Stomach (tissue), 8 donors: ENCODE measurements at regions not wholly inside any gene's neighbourhood (a gene's known extent, or its start where the extent isn't known, plus 50 kb on each side); places are given as distances from the start of the nearest gene placed in this dataset.

ENCODE experiments used
- DNase-seq, 2 donors: peaks; one replicate each; pipeline versions ENCODE4 v3.0.0 to v3.0.0-alpha.2; 2013 to 2019
- H3K27ac ChIP-seq, 5 donors: fragments of 200-600 bp in 4 of 5; sonication (generic) in 4 of 5; one replicate each; pipeline ENCODE4 v1.5.1; 2013 to 2019; ENCODE audit warnings: mild to moderate bottlenecking in 1 of 5, moderate library complexity in 1 of 5
- H3K27me3 ChIP-seq, 3 donors: fragments of 200-600 bp; sonication (generic); one replicate each; pipeline ENCODE4 v1.5.1; 2017 to 2019; ENCODE audit warnings: mixed run types in 1 of 3
- H3K36me3 ChIP-seq, 4 donors: fragments of 200-600 bp; sonication (generic); 1 replicate in 3 of 4; 2 replicates in 1 of 4; pipeline ENCODE4 v1.5.1; 2016 to 2019
- H3K4me1 ChIP-seq, 4 donors: fragments of 200-600 bp; sonication (generic); one replicate each; pipeline ENCODE4 v1.5.1; 2016 to 2019
- H3K4me3 ChIP-seq, 4 donors: fragments of 200-600 bp; sonication (generic) in 3 of 4; one replicate each; pipeline ENCODE4 v1.5.1; 2016 to 2019; ENCODE audit warnings: mild to moderate bottlenecking in 1 of 4
- H3K9me3 ChIP-seq, 4 donors: fragments of 200-600 bp; sonication (generic); one replicate each; pipeline ENCODE4 v1.5.1; 2016 to 2019
- CTCF ChIP-seq, 7 experiments: fragments of 450-650 bp in 4 of 7; fragments of 200-600 bp in 3 of 7; sonication (generic) in 3 of 7; IDR thresholded peaks; one replicate each; pipeline ENCODE4 v1.5.1; 2016 to 2019; ENCODE audit warnings: antibody characterized with exemption in 7 of 7, control low read depth in 2 of 7, mild to moderate bottlenecking in 1 of 7
- EP300 ChIP-seq: sonication (generic); formaldehyde crosslinking; IDR thresholded peaks from one replicate; pipeline ENCODE4 v1.6.1; 2017; ENCODE audit warnings: antibody characterized with exemption
- POLR2A ChIP-seq, 4 donors: fragments of 450-650 bp; IDR thresholded peaks; one replicate each; pipeline ENCODE4 v1.6.1; 2016; ENCODE audit warnings: antibody characterized with exemption in 4 of 4, control low read depth in 2 of 4, mild to moderate bottlenecking in 1 of 4, moderate library complexity in 1 of 4
- POLR2AphosphoS5 ChIP-seq, 3 donors: sonication (generic); formaldehyde crosslinking; IDR thresholded peaks; one replicate each; pipeline ENCODE4 v1.6.1; 2016; ENCODE audit warnings: antibody characterized with exemption in 3 of 3
- WGBS, 5 donors: extraction: QIAGEN DNeasy Blood & Tissue Kit in 3 of 5; methylation state at CpG; one replicate each; pipeline versions ENCODE4 v1.1.5 to v1.1.7; 2013 to 2018; 5-methylcytosine and 5-hydroxymethylcytosine counted together
- intact Hi-C: fragments of 100-400 bp; cut with DNase I; formaldehyde crosslinking; loops from one replicate; pipeline ENCODE4 v1.15.1; 2023; ENCODE audit warnings: low total_unique reads
- donor health status: healthy with polysubstance abuse.
- donor health status: Bipolar disorder and iron deficiency.
- donor health status: healthy.

DNA sequence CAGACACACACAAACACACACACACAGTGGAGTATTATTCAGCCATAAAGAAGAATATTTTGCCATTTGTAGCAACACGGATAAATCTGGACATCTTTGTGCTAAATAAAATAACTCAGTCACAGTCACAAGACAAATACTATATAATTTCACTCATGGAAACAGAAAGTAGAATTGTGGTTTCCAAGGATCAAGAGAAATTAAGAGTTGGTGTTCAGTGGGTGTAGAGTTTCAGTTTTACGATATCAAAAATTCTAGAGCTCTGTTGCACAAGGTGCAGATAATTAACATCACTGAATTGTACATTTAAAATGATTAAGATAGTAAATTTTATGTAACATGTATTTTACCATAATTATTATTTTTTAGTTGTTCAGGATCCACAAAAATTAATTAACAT is 1235.0 kb downstream of the XPNPEP1 start:
- intact Hi-C loops, result no loop called here
- Histone ChIP-seq H3K27ac (no peak overlapping the region), H3K27me3 (no peaks in the 10 kb centered on the region), H3K36me3 (no peaks in the 10 kb centered on the region), H3K4me3 (no peak overlapping the region), H3K9me3 (no peaks in the 10 kb centered on the region), H3K4me1 (no peaks in the 10 kb centered on the region)
- WGBS, 5 donors, result 79 to 89% (median 84%) methylated on average over 2 of the region's 2 CpGs
- no peak for TF ChIP-seq CTCF (IDR thresholded peaks at IDR 0.05)
- no peak for DNase-seq

DNA sequence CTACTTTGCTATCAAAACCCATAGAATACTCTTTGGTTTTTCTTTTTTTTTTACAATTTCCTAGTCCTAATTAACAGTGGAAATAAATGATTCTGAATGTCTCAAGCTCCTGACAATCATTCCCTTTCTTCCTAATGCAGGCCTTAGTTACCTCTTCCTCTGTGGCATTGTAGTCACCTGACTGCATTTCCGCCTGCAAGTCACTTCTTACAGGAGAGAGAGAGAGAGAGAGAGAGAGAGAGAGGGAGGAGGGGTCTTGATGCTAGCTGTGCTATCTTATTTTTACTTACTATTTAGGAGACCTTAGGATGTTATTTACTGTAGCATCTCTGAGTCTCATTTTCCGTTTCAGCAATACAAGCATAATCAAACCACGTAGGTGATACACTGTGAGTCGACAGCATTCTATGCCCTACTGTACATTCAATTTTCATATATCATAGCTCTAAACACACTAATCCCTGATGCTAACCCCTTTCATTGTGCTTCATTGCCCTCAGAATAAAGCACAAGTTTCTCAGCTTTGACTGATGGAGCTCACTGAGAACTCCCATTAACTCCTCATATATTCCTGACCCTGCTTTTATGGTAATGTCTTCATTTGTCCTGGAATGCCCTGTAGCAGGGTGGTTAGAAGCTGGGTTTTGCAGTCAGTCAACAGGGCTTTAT is 1237.3 kb downstream of the XPNPEP1 start:
- no peak for DNase-seq
- 85 to 93% (median 90%) methylated on average over 4 of the region's 4 CpGs for WGBS, 5 donors
- TF ChIP-seq EP300 (no peak), CTCF (IDR thresholded peaks at IDR 0.05) (no peak), POLR2AphosphoS5 (IDR thresholded peaks at IDR 0.05) (no peak), POLR2A (IDR thresholded peaks at IDR 0.05) (no peak)

DNA sequence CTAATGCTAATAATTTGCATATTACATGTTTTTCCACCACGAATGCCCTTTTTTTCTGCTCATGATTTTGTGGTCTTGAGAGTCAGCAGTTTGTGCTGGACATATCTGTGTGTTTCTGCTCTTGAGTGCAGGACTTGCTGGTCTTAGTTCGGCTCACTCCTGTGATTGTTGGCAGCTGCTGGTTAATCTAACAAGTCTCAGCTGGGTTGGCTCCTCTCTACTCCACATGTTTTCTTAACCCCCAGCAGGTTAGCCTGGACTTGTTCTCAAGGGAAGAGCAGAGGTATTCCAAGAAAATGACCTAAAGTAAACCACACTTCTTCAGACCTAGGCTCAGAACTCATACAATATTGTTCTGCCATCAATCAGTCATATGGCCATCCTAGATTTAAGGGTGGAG is 1238.9 kb downstream of the XPNPEP1 start:
- no peak overlapping the region for H3K4me3 ChIP-seq
- H3K36me3 ChIP-seq, result no peaks in the 10 kb centered on the region
- 20 to 29% (median 22%) methylated on average over 2 of the region's 2 CpGs for WGBS, 5 donors
- TF ChIP-seq POLR2A (IDR thresholded peaks at IDR 0.05), result no peak
- no peak for TF ChIP-seq EP300
- TF ChIP-seq POLR2AphosphoS5 (IDR thresholded peaks at IDR 0.05), result no peak
- no peak for TF ChIP-seq CTCF (IDR thresholded peaks at IDR 0.05)
- no peaks in the 10 kb centered on the region for H3K9me3 ChIP-seq
- intact Hi-C loops, result no loop called here
- H3K27me3 ChIP-seq, result no peaks in the 10 kb centered on the region
- no peak overlapping the region for H3K27ac ChIP-seq
- peak in 1 of 2 donors; percentile 13 for DNase-seq
- no peaks in the 10 kb centered on the region for H3K4me1 ChIP-seq

More for the DNA sequence above, 1237.3 kb downstream of the XPNPEP1 start:
- no peaks in the 10 kb centered on the region for H3K36me3 ChIP-seq
- no peaks in the 10 kb centered on the region for H3K9me3 ChIP-seq
- no peak overlapping the region for H3K4me3 ChIP-seq
- no peaks in the 10 kb centered on the region for H3K27me3 ChIP-seq
- intact Hi-C loops, result no loop called here
- H3K27ac ChIP-seq, result no peak overlapping the region
- no peaks in the 10 kb centered on the region for H3K4me1 ChIP-seq

- Histone ChIP-seq H3K27ac (no peak overlapping the region), H3K27me3 (no peaks in the 10 kb centered on the region), H3K4me3 (no peak overlapping the region), H3K4me1 (no peaks in the 10 kb centered on the region), H3K9me3 (no peaks in the 10 kb centered on the region), H3K36me3 (no peaks in the 10 kb centered on the region)
- intact Hi-C loops, result no loop called here
- DNase-seq, result no peak
- TF ChIP-seq CTCF (IDR thresholded peaks at IDR 0.05) (no peak), POLR2AphosphoS5 (IDR thresholded peaks at IDR 0.05) (no peak), EP300 (no peak), POLR2A (IDR thresholded peaks at IDR 0.05) (no peak)
These were observed 1249.6 kb downstream of the XPNPEP1 start for GRCh38 chr10:108673741-108674140.
